ENCODE measurements at regions not wholly inside any gene's neighbourhood (a gene's known extent, or its start where the extent isn't known, plus 50 kb on each side); places are given as distances from the start of the nearest gene placed in this dataset.

- H3K4me3 ChIP-seq = no peak overlapping the region
- H3K36me3 ChIP-seq (ENCODE audit: insufficient read depth) = no peaks in the 10 kb centered on the region
- no peak overlapping the region for H3K4me2 ChIP-seq
- H3F3A ChIP-seq (replicated peaks; ENCODE audit: low read depth) = no peaks in the 10 kb centered on the region
- no peak overlapping the region for H3K4me3 Mint-ChIP-seq
- H4K20me1 ChIP-seq (replicated peaks; ENCODE audit: insufficient read depth) = no peaks in the 10 kb centered on the region
- H3K27ac Mint-ChIP-seq = no peak overlapping the region
- no peak for TF ChIP-seq POLR2AphosphoS5 (IDR thresholded peaks at IDR 0.05; ENCODE audit: low read depth)
- TF ChIP-seq CREB1 (CRISPR knock-in tag; IDR thresholded peaks at IDR 0.05; ENCODE audit: low read depth) = no peak
- H3K4me1 Mint-ChIP-seq = no peaks in the 10 kb centered on the region; the same call in 2 of the 3 replicates
- H3K27me3 Mint-ChIP-seq (ENCODE audit: insufficient read depth, low read depth, poor library complexity) = peaks cover 5% of the 10 kb centered on the region
- ATAC-seq (no peak), DNase-seq (ENCODE audit: low spot score) (no peak)
- H3K9me3 Mint-ChIP-seq = no peaks in the 10 kb centered on the region
- no peaks in the 10 kb centered on the region for H3K4me1 ChIP-seq (ENCODE audit: insufficient read depth)
- no peak overlapping the region for H3K27ac ChIP-seq (ENCODE audit: low read depth)
- no peaks in the 10 kb centered on the region for H3K27me3 ChIP-seq (ENCODE audit: insufficient read depth)
- no peaks in the 10 kb centered on the region for H3K79me2 ChIP-seq (replicated peaks; ENCODE audit: insufficient read depth)
- no peak overlapping the region for H2AFZ ChIP-seq
- no peaks in the 10 kb centered on the region for H3K36me3 Mint-ChIP-seq (ENCODE audit: low read depth)
- H3K9me2 ChIP-seq (ENCODE audit: insufficient read depth) = no peaks in the 10 kb centered on the region
Measured at GRCh38 chr3:194043516-194043915, 92.4 kb upstream of the HES1 start.

DNA sequence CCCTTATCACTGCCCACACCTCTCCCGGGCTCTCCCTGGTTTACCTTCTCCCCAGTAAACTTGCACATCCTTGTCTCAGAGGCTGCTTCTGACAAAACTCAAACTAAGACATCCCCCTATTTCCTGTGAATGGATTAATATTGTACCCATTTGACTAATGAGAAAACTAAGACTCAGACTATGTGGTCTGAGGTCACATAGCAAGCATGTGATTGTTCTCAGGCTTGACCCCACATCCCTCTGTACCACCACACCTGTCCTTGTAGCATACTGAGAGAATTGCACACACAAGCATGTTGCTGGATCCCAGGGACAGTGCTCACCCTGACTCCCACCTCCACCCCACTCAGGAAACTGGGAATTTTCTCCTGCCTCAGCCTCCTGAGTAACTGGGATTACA, 90.7 kb upstream of the HES1 start:
- no peaks in the 10 kb centered on the region; the same call in 2 of the 3 replicates for H3K4me1 Mint-ChIP-seq
- no peaks in the 10 kb centered on the region for H3K79me2 ChIP-seq (replicated peaks; ENCODE audit: insufficient read depth)
- no peak overlapping the region for H3K27ac ChIP-seq (ENCODE audit: low read depth)
- DNase-seq (ENCODE audit: low spot score) (no peak), ATAC-seq (no peak)
- no peaks in the 10 kb centered on the region for H3K27me3 ChIP-seq (ENCODE audit: insufficient read depth)
- H3K27me3 Mint-ChIP-seq (ENCODE audit: insufficient read depth, low read depth, poor library complexity) = peaks cover 5% of the 10 kb centered on the region
- peaks cover 2% of the 10 kb centered on the region for H3K36me3 Mint-ChIP-seq (ENCODE audit: low read depth)
- no peaks in the 10 kb centered on the region for H3K4me1 ChIP-seq (ENCODE audit: insufficient read depth)
- TF ChIP-seq ZNF462 (CRISPR knock-in tag; IDR thresholded peaks at IDR 0.05) = no peak
- TF ChIP-seq POLR2AphosphoS5 (IDR thresholded peaks at IDR 0.05; ENCODE audit: low read depth) = no peak
- TF ChIP-seq STAT1 (IDR thresholded peaks at IDR 0.05; ENCODE audit: unreplicated experiment) = no peak
- no peak for TF ChIP-seq EZH2phosphoT487 (IDR thresholded peaks at IDR 0.05; ENCODE audit: unreplicated experiment)
- H2AFZ ChIP-seq = no peak overlapping the region
- H3K4me3 Mint-ChIP-seq = no peak overlapping the region
- H3K4me3 ChIP-seq = no peak overlapping the region
- H3K9me3 Mint-ChIP-seq = peaks cover 3% of the 10 kb centered on the region
- H3K36me3 ChIP-seq (ENCODE audit: insufficient read depth) = no peaks in the 10 kb centered on the region
- no peak overlapping the region for H3K27ac Mint-ChIP-seq
- H3K4me2 ChIP-seq = no peak overlapping the region
- H4K20me1 ChIP-seq (replicated peaks; ENCODE audit: insufficient read depth) = no peaks in the 10 kb centered on the region
- H3F3A ChIP-seq (replicated peaks; ENCODE audit: low read depth) = no peaks in the 10 kb centered on the region
- no peaks in the 10 kb centered on the region for H3K9me2 ChIP-seq (ENCODE audit: insufficient read depth)
